SK-N-SH treated with all-trans-retinoic acid at 6 μM for 48 hours (cell line): ENCODE measurements at regions not wholly inside any gene's neighbourhood (a gene's known extent, or its start where the extent isn't known, plus 50 kb on each side); places are given as distances from the start of the nearest gene placed in this dataset.

Experiments used
- ATAC-seq: fragments of 200-7000 bp; cut with Tn5 transposase; 3 replicates; pipeline ENCODE4 v1.9.1; 2020; ENCODE audit warnings: mild to moderate bottlenecking, moderate library complexity
- ARNTL ChIP-seq: fragments of 450-650 bp; formaldehyde crosslinking; IDR thresholded peaks from 2 replicates; pipeline ENCODE4 v1.5.0; 2020; ENCODE audit warnings: low read depth, mild to moderate bottlenecking, moderate library complexity, borderline replicate concordance
- BACH2 ChIP-seq: fragments of 250-450 bp; sonication (Bioruptor Pico); IDR thresholded peaks from 2 replicates; pipeline ENCODE4 v1.9.0; 2021; ENCODE audit warnings: mild to moderate bottlenecking, borderline replicate concordance
- CSDC2 ChIP-seq: fragments of 250-450 bp; sonication (Bioruptor Pico); IDR thresholded peaks from 2 replicates; pipeline ENCODE4 v1.5.0; 2020; ENCODE audit warnings: mild to moderate bottlenecking, moderate library complexity
- ESRRG ChIP-seq: fragments of 250-450 bp; sonication (Bioruptor Pico); IDR thresholded peaks from 2 replicates; pipeline ENCODE4 v1.6.1; 2021; ENCODE audit warnings: mild to moderate bottlenecking
- GLIS3 ChIP-seq: fragments of 250-450 bp; sonication (Bioruptor Pico); IDR thresholded peaks from 2 replicates; pipeline ENCODE4 v1.5.0; 2020; ENCODE audit warnings: mild to moderate bottlenecking, moderate library complexity
- ISL1 ChIP-seq: fragments of 250-450 bp; sonication (Bioruptor Pico); IDR thresholded peaks from 2 replicates; pipeline ENCODE4 v2.1.2; 2022; ENCODE audit warnings: mild to moderate bottlenecking, moderate library complexity
- OSR1 ChIP-seq: fragments of 250-450 bp; sonication (Bioruptor Pico); IDR thresholded peaks from 2 replicates; pipeline ENCODE4 v1.8.0; 2022; ENCODE audit warnings: moderate library complexity, mild to moderate bottlenecking, inconsistent platforms
- PPARA ChIP-seq: fragments of 250-450 bp; sonication (Bioruptor Pico); IDR thresholded peaks from 2 replicates; pipeline ENCODE4 v1.5.0; 2020; ENCODE audit warnings: mild to moderate bottlenecking, borderline replicate concordance
- RARB ChIP-seq: fragments of 250-450 bp; sonication (Bioruptor Pico); IDR thresholded peaks from 2 replicates; pipeline ENCODE4 v1.8.0; 2021; ENCODE audit warnings: mild to moderate bottlenecking, moderate library complexity
- SNAI2 ChIP-seq: fragments of 250-450 bp; sonication (Bioruptor Pico); IDR thresholded peaks from 2 replicates; pipeline ENCODE4 v1.5.0; 2020; ENCODE audit warnings: mild to moderate bottlenecking, moderate library complexity
- TCF4 ChIP-seq: fragments of 250-450 bp; sonication (Bioruptor Pico); IDR thresholded peaks from 2 replicates; pipeline ENCODE4 v1.8.0; 2021; ENCODE audit warnings: mild to moderate bottlenecking, moderate library complexity, borderline replicate concordance
- ZC3H10 ChIP-seq: fragments of 250-450 bp; sonication (Bioruptor Pico); IDR thresholded peaks from 2 replicates; pipeline ENCODE4 v1.5.1; 2021; ENCODE audit warnings: mild to moderate bottlenecking, moderate library complexity
- ZFP3 ChIP-seq: fragments of 250-450 bp; sonication (Bioruptor Pico); IDR thresholded peaks from 2 replicates; pipeline ENCODE4 v1.5.0; 2020; ENCODE audit warnings: mild to moderate bottlenecking, moderate library complexity
- ZFP30 ChIP-seq: fragments of 450-650 bp; formaldehyde crosslinking; IDR thresholded peaks from 2 replicates; pipeline ENCODE4 v1.5.0; 2022; ENCODE audit warnings: mild to moderate bottlenecking, moderate library complexity
- ZNF70 ChIP-seq: fragments of 450-650 bp; formaldehyde crosslinking; IDR thresholded peaks from 2 replicates; pipeline ENCODE4 v1.5.0; 2020; ENCODE audit warnings: mild to moderate bottlenecking, moderate library complexity
- ZNF8 ChIP-seq: fragments of 450-650 bp; formaldehyde crosslinking; IDR thresholded peaks from 2 replicates; pipeline ENCODE4 v1.5.0; 2020; ENCODE audit warnings: mild to moderate bottlenecking, moderate library complexity
- TF ChIP-seq, protein P1 (sequence below): fragments of 250-450 bp; sonication (Bioruptor Pico); IDR thresholded peaks from 2 replicates; pipeline ENCODE4 v1.8.0; 2020; ENCODE audit warnings: mild to moderate bottlenecking, moderate library complexity, borderline replicate concordance
- TF ChIP-seq, protein P2 (sequence below): fragments of 250-450 bp; sonication (Bioruptor Pico); IDR thresholded peaks from 2 replicates; pipeline ENCODE4 v1.5.1; 2020; ENCODE audit warnings: low read depth, mild to moderate bottlenecking, moderate library complexity
- TF ChIP-seq, protein P3 (sequence below): fragments of 250-450 bp; sonication (Bioruptor Pico); IDR thresholded peaks from 2 replicates; pipeline ENCODE4 v1.5.0; 2020; ENCODE audit warnings: mild to moderate bottlenecking, moderate library complexity
- TF ChIP-seq, protein P4 (sequence below): fragments of 250-450 bp; sonication (Bioruptor Pico); IDR thresholded peaks from 2 replicates; pipeline ENCODE4 v1.8.0; 2021; ENCODE audit warnings: low read depth, mild to moderate bottlenecking, moderate library complexity, borderline replicate concordance

DNA sequence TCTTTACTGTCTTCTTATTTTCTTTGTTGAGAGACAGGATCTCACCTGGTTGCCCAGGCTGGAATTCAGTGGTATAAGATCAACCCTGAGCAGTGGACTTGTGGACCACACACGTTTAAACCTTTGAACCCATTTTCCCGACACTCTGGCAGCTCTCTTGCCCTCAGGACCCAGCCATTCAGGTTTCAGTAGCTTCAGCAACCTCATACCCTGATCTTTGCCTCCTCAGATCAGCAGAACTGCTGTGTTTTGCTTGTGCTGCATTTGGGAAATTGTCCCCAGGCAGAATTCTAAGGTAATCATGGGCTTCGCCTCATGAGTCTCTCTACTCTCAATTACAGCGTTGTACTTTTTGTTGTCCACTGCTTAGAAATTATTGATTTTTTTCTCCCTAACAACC is 317.6 kb upstream of the KIAA1217 start (continued):
- TF ChIP-seq, protein P1, sequence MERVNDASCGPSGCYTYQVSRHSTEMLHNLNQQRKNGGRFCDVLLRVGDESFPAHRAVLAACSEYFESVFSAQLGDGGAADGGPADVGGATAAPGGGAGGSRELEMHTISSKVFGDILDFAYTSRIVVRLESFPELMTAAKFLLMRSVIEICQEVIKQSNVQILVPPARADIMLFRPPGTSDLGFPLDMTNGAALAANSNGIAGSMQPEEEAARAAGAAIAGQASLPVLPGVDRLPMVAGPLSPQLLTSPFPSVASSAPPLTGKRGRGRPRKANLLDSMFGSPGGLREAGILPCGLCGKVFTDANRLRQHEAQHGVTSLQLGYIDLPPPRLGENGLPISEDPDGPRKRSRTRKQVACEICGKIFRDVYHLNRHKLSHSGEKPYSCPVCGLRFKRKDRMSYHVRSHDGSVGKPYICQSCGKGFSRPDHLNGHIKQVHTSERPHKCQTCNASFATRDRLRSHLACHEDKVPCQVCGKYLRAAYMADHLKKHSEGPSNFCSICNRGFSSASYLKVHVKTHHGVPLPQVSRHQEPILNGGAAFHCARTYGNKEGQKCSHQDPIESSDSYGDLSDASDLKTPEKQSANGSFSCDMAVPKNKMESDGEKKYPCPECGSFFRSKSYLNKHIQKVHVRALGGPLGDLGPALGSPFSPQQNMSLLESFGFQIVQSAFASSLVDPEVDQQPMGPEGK: no peak
- TF ChIP-seq ZFP30 (CRISPR knock-in tag): no peak
- TF ChIP-seq SNAI2: no peak
- TF ChIP-seq ZNF8 (CRISPR knock-in tag): no peak

DNA sequence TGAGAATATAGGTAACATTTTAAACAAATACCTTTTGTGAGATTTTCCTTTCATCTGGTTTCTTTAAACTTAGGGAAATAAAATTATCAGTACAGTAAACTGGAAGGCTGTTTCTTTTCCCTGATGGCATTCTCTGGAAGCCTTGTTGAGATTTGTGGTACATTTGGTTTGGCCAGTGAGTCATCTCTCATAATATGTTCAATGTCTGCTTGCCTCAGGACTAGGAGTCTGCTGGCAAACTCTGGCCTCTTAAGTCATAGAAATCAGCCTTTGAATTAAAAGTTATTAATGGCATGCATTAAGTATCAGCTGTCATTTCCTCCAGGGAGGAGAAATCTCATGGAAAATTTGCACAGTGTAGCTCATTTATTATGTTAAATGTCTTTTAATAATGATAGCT is 316.6 kb upstream of the KIAA1217 start:
- ATAC-seq: no peak
- TF ChIP-seq ZFP3 (CRISPR knock-in tag): no peak
- 0 out of 2 replicates have a peak, but pooled peaks have one; percentile 11 for TF ChIP-seq ISL1 (CRISPR knock-in tag)

DNA sequence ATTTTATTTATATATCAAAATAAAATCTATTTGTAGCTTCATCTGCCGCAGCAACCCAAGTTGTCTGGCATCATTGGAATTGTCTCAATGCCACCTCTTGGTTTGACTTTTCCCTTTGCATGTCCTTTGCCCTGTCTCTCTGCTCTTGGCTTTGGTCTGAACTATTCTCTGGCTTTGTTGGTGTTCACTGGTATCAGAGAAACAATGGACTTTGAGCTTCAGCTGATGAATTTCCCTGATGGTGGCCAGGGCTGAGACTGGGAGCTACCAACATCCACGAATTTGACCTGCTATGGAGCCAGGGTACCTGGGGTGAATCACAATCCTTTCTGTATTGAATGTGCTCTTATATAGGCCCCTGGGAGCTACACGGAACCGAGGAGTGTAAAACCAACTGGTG is 311.7 kb upstream of the KIAA1217 start:
- ATAC-seq: no peak
- TF ChIP-seq, protein P2, sequence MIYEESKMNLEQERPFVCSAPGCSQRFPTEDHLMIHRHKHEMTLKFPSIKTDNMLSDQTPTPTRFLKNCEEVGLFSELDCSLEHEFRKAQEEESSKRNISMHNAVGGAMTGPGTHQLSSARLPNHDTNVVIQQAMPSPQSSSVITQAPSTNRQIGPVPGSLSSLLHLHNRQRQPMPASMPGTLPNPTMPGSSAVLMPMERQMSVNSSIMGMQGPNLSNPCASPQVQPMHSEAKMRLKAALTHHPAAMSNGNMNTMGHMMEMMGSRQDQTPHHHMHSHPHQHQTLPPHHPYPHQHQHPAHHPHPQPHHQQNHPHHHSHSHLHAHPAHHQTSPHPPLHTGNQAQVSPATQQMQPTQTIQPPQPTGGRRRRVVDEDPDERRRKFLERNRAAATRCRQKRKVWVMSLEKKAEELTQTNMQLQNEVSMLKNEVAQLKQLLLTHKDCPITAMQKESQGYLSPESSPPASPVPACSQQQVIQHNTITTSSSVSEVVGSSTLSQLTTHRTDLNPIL (CRISPR knock-in tag): no peak
- TF ChIP-seq GLIS3 (CRISPR knock-in tag) (no peak), PPARA (no peak), SNAI2 (no peak), TCF4 (no peak), ARNTL (CRISPR knock-in tag) (no peak), RARB (CRISPR knock-in tag) (no peak), CSDC2 (CRISPR knock-in tag) (no peak), ZC3H10 (CRISPR knock-in tag) (no peak), BACH2 (no peak), ISL1 (CRISPR knock-in tag) (no peak), ZNF70 (CRISPR knock-in tag) (no peak)
- TF ChIP-seq, protein P3, sequence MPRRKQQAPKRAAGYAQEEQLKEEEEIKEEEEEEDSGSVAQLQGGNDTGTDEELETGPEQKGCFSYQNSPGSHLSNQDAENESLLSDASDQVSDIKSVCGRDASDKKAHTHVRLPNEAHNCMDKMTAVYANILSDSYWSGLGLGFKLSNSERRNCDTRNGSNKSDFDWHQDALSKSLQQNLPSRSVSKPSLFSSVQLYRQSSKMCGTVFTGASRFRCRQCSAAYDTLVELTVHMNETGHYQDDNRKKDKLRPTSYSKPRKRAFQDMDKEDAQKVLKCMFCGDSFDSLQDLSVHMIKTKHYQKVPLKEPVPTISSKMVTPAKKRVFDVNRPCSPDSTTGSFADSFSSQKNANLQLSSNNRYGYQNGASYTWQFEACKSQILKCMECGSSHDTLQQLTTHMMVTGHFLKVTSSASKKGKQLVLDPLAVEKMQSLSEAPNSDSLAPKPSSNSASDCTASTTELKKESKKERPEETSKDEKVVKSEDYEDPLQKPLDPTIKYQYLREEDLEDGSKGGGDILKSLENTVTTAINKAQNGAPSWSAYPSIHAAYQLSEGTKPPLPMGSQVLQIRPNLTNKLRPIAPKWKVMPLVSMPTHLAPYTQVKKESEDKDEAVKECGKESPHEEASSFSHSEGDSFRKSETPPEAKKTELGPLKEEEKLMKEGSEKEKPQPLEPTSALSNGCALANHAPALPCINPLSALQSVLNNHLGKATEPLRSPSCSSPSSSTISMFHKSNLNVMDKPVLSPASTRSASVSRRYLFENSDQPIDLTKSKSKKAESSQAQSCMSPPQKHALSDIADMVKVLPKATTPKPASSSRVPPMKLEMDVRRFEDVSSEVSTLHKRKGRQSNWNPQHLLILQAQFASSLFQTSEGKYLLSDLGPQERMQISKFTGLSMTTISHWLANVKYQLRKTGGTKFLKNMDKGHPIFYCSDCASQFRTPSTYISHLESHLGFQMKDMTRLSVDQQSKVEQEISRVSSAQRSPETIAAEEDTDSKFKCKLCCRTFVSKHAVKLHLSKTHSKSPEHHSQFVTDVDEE (CRISPR knock-in tag): no peak
- TF ChIP-seq, protein P4, sequence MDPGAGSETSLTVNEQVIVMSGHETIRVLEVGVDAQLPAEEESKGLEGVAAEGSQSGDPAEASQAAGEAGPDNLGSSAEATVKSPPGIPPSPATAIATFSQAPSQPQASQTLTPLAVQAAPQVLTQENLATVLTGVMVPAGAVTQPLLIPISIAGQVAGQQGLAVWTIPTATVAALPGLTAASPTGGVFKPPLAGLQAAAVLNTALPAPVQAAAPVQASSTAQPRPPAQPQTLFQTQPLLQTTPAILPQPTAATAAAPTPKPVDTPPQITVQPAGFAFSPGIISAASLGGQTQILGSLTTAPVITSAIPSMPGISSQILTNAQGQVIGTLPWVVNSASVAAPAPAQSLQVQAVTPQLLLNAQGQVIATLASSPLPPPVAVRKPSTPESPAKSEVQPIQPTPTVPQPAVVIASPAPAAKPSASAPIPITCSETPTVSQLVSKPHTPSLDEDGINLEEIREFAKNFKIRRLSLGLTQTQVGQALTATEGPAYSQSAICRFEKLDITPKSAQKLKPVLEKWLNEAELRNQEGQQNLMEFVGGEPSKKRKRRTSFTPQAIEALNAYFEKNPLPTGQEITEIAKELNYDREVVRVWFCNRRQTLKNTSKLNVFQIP (CRISPR knock-in tag): no peak

DNA sequence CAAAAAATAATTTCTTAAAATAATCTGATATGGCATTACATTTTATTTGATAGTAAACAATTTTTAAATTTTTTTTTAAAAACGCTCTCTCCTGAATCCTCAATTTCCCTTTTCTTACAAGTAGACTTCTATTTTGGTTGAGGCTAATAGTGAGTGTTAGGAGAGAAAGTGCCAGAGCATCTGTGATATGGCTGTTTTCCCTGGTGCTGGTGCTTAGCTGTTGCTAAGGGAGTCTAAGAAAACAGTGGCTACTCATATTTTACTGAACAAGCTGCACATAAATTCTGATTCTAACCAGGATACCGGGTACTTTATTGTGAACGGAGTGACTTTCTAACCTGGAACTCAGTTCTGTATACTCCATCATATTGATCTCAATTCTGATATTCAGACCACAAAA is 311.1 kb upstream of the KIAA1217 start:
- ATAC-seq: no peak
- TF ChIP-seq OSR1 (no peak), PPARA (no peak), ESRRG (CRISPR knock-in tag) (no peak)
- TF ChIP-seq, protein P3 (CRISPR knock-in tag): no peak
- TF ChIP-seq, protein P2 (CRISPR knock-in tag): no peak
- TF ChIP-seq, protein P1: no peak
